NCI-H128 (cell line): ENCODE measurements at regions not wholly inside any gene's neighbourhood (a gene's known extent, or its start where the extent isn't known, plus 50 kb on each side); places are given as distances from the start of the nearest gene placed in this dataset.
"Not testable (repeated sequence)": the region's sequence is repeated elsewhere in the genome, so short reads cannot be mapped to it uniquely, and the experiment has no call there.

ENCODE experiments used
- DNase-seq: peaks from one replicate; lab custom pipeline; 2025; ENCODE audit not compliant: unreplicated experiment; lab: John Stamatoyannopoulos, UW

- no peak for DNase-seq
Observed at GRCh38 chr13:85610024-85610423, 189.2 kb downstream of the SLITRK6 start.

GRCh38 chr13:85608255-85608829 is 190.9 kb downstream of the SLITRK6 start:
- DNase-seq: no peak

GRCh38 chr13:85603735-85604134 is 195.5 kb downstream of the SLITRK6 start:
- DNase-seq: no peak

- DNase-seq: no peak
Observed at GRCh38 chr13:85601526-85601925, 197.7 kb downstream of the SLITRK6 start.

DNA sequence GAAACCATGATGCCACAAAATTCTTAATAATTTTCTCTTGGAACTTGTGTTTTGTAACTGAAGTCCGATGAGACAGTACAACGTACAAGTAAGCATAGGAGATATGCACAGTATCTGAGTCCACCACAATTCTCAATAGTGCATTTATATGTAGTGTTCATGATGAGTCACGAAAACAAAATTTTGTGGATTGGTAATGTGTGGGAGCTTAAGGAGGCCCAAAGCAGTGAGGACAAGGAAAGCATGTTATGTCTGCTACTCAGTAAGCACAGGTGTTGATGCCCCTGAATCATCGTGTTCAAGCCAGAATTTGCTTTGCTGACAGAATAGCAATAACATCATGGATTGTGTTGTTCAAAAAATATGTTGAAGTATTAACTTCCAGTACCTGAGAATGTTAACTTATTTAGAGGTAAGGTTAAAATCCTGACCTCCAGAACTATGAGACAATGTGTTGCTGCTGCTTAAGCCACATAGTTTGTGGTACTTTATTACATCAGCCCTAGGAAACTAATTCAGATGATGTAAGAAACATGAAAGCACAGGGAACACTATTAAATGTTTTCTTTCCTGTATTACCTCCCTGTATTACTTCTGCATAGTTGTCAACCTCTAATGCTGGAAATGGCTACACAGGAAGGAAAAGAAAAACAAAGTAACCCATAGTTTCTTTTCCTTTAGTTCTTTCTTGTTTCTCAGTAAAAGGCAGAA is 201.3 kb downstream of the SLITRK6 start:
- no peak for DNase-seq

GRCh38 chr13:85592211-85592610 is 207.0 kb downstream of the SLITRK6 start:
- no peak for DNase-seq

DNA sequence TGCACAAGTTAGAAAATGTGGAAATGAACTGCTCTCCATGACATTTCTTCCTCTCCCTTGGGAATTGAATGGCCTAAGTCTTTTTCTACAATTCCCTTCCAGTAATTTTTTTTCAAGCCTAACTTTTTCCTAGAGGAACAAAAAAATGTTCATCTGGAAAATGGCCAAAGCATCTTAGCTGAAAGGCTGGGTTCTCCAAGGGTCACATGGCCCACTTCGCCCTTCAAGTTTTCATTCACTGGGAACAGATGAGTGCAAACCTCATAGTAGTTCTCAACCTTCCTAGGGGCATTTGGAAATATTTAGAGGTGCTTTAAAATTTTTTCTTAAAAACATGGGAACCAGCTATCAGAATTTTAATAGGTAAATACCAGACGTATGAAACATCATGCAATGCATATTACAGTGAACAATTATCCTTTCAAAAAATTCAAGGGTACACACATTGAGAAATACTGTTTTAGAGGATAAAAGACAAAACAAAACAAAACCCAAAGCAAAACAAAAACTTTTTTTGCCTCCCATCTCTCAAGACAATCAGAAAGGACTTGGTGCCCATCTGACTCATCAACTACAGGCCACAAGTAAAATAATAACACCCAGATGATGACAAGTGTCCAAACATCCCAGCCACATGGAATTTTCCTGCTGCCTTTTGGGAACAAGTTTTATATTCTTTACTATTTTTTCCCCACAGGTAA is 208.8 kb downstream of the SLITRK6 start:
- no peak for DNase-seq

DNA sequence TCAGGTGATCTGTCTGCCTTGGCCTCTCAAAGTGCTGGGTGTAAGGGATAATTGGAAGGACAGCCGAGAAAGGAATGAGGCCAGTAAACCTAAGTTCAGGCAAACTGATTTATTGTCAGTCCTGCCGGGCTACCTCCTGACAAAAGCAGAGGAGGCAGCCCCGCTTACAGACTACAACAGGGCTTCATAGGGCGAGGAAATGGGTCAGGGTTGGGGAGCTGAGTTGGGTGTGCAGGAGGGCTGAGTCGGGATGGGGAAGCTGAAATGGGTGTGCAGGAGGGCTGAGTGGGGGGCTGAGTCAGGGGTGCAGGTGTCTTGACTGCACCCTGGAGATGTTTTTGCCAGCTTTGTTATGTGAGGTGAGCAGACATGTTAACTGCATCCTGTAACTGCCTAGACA is 210.2 kb downstream of the SLITRK6 start:
- DNase-seq: no peak

DNA sequence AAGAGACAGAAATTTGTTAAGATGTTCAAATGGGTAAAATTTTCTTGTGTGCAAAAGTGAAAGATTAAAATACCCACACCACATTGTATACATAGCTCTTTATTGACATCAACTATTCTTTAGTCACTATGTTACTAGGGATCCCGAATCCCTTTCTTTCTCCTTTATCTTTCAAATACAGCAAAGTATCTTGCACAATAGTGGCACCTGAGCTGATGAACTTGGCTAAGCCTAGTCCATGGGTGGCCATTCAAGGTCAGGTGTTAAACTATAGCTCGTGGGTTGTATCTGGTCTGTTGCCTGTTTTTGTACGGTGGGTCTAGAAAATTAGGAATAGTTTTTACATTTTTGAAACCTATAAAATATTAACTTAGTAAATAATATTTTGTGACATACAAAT is 210.9 kb downstream of the SLITRK6 start:
- no peak for DNase-seq

DNA sequence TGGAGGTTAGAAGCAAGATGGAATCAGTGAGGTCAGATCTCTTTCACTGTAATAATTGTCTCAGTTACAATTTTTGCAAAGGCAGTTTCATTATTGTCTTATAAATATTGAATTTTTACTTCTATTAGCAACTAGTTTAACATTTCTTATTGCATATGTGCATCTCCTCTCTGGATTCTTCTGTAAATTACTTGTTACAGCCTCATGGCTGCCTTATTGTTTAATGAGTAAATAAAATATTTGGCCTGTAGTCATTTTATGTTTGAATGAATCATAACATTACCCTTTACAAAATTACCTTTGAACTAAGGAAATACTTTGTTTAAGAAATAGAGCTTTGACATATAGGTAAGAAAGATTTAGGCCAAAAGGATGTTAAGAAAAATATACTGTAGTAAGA is 212.4 kb downstream of the SLITRK6 start:
- DNase-seq: no peak

- no peak for DNase-seq
Observed at GRCh38 chr13:85586422-85586831, 212.8 kb downstream of the SLITRK6 start.

DNA sequence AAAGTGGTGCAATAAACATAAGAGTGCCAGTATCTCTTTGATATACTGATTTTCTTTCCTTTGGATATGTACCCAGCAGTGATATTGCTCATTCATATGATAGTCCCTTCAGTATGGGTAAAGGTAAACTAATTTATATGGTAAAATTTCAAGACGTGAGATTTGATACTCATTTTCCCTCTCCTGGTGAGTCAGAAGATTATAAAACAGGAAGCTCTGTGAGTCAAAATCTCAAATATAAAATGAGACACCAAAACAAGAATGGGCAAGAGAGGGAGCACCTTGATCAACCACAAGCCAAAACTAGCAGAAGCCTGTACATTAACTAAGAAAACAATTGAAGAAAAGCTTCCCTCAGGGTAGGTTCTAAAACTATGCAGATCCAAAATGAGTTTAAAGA is 216.3 kb downstream of the SLITRK6 start:
- DNase-seq: no peak

- no peak for DNase-seq
Observed at GRCh38 chr13:85575110-85575509, 224.1 kb downstream of the SLITRK6 start.

DNA sequence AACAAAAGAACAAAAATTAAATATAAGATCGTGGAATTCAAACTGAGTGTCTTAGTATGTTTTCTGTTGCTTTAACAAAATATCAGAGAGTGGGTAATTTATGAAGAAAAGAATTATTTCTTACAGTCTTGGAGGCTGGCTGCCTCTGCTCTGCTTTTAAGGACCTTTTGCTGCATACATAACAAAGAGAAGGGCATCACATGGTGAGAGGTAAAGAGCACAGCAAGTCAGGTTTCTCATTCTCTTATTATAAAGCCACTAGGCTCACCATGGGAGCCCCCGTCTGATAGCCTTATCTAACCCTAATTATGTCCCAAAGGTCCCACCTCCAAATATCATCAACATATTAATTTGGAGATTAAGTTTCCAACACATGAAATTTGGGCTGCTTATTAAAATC is 231.3 kb downstream of the SLITRK6 start:
- no peak for DNase-seq

DNA sequence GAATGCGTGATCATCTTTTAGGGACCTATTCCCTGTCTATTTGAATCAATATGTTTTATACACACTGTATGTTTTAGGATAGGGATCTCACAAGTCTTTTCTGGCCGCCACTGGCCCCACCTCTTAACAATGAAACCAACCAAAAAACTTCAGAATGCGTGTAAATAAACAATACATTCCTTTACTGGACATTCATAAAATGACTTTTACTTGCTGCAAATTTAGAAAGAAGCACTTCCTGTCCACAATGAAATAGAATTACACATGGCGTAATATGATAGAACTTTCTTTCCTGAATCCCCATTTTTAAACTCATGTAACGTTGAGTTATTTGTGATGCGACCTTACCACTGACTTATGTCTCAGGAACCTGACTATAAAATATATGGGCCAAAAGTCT is 233.6 kb downstream of the SLITRK6 start:
- DNase-seq: no peak

DNA sequence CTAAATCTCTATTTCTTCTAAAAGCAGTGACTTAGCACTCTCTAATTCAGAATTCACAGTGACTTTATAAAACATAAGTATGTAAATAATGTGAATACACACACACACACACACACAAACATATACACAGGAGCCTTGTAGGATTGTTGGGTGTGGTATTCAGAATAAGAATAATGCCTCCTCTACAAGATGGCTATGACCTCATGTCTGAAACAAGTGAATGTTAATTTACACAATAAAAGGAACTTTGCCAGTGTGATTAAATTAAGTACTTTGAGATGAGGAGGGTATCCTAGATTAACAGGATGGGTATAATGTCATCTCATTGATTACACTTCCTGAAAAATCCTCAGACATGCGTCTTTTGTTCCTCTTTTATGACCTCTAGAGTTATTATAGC is 234.6 kb downstream of the SLITRK6 start:
- DNase-seq: no peak

DNA sequence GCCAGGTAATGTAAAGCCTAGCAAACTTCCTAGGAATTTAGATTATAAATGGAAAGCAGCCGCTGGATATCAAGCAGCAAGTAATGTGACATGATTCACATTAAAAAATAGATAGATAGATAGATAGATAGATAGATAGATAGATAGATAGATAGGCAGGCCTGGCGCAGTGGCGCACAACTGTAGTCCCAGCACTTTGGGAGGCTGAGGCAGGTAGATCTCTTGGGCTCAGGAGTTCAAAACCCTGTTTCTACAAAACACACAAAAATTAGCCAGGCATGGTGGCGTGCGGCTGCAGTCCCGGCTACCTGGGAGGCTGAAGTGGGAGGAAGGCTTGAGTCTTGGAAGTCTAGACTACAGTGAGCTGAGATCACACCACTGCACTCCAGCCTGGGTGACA is 236.9 kb downstream of the SLITRK6 start:
- no peak for DNase-seq

DNA sequence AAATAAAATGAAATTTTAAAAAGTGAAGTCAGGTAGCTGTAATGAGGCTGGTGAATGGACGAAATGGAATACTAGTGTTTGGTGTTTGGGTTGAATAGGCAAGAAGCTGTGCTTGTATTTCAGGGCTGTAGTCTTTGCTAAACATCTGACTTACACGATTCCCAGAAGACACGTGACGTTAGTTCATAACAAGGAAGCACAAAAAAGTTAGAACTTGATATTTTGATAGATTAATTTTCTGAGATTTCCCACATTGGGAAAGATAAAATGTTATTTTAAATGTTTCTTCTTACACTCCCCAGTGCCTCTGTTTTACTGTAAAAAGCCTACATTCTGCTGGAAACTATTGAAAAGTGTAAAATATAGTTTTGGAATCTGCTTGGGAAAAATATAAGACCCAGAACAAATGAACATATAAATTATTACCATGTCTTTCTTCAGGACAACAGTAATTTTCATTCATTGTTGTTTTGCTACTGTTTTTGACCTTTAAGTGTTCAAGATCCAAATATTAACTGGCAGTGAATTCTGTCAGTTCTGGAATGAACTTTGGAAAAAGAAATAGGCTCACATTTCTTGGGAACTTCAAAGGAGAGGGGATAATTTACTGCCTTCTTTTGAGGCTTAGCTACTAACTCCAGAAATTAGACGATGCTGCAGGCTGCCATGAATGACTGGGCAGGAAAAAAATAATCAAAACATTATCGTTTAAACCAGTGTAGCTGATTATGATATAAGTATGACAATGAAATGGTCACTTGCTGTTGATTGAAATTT is 241.3 kb downstream of the SLITRK6 start:
- DNase-seq: no peak

DNA sequence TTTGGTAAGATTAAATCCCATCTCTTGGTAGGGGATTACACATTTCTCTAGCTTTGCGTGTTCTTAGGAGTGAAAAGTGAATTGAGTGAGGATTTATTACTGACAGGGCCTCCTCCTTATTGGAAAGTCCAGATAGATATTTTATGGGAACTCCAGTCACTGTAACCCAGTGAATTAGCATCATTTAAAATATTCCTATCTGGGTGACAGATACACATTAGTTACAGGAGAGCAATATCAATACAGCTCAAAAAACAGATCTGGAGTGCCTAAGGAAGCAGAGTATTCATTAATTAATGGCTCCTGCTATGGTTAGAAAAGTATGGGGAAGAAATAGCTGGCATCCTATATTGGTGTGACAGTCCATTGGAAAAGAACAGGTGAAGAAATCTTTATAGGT is 248.2 kb downstream of the SLITRK6 start:
- no peak for DNase-seq

GRCh38 chr13:85549819-85550218 is 249.4 kb downstream of the SLITRK6 start:
- no peak for DNase-seq

DNA sequence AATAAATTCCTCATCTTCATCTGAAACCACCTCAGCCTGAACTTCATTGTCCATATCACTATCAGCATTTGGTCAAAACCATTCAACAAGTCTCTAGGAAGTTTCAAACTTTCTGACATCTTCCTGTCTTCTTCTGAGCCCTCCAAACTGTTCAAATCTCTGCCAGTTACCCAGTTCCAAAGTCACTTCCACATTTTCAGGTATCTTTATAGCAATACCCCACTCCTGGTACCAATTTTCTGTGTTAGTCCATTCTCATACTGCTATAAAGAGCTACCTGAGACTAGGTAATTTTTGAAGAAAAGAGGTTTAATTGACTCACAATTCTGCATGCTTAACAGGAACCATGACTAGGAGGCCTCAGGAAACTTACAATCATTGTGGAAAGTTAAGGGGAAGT is 250.4 kb downstream of the SLITRK6 start:
- DNase-seq: not testable (repeated sequence)

GRCh38 chr13:85545771-85546170 is 253.4 kb downstream of the SLITRK6 start:
- DNase-seq: no peak
